ENCODE measurements at regions not wholly inside any gene's neighbourhood (a gene's known extent, or its start where the extent isn't known, plus 50 kb on each side); places are given as distances from the start of the nearest gene placed in this dataset.

GRCh38 chr9:99366183-99366582, 144.1 kb downstream of the SEC61B start:
- peaks cover 0 to 13% of the 10 kb centered on the region in 2 donors for H3K27me3 ChIP-seq (ENCODE audit: control insufficient read depth in 2 of 2, insufficient read depth in 2 of 2, low read length in 2 of 2)

GRCh38 chr9:99366621-99367020, 144.5 kb downstream of the SEC61B start:
- Histone ChIP-seq H3K27ac (ENCODE audit: low read depth in 1 of 2, low read length in 2 of 2) (no peak overlapping the region), H3K4me3 (replicated peaks in 1 of 3; ENCODE audit: low read depth in 2 of 3, low read length in 3 of 3) (no peak overlapping the region), H4K20me1 (ENCODE audit: insufficient read depth, low read length) (no peaks in the 10 kb centered on the region), H2AFZ (ENCODE audit: insufficient read depth, low read depth, low read length, poor library complexity, severe bottlenecking) (no peak overlapping the region), H3K27me3 (ENCODE audit: control insufficient read depth in 2 of 2, insufficient read depth in 2 of 2, low read length in 2 of 2) (peaks cover 0 to 10% of the 10 kb centered on the region in 2 donors), H3K4me1 (ENCODE audit: control insufficient read depth in 1 of 2, insufficient read depth in 2 of 2, low read length in 2 of 2) (peaks cover 6 to 12% of the 10 kb centered on the region in 2 donors), H3K79me2 (ENCODE audit: insufficient read depth, low read length) (no peaks in the 10 kb centered on the region), H3K4me2 (replicated peaks; ENCODE audit: extremely low read depth, low read length, poor library complexity, severe bottlenecking) (no peak overlapping the region), H3K9me3 (replicated peaks in 1 of 2; ENCODE audit: control insufficient read depth in 1 of 2, insufficient read depth in 1 of 2, low read length in 2 of 2) (no peaks in the 10 kb centered on the region), H3K36me3 (replicated peaks in 1 of 2; ENCODE audit: control insufficient read depth in 1 of 2, insufficient read depth in 2 of 2, low read length in 2 of 2) (no peaks in the 10 kb centered on the region), H3K9ac (ENCODE audit: insufficient read depth, low read length, poor library complexity, severe bottlenecking) (no peak overlapping the region)
- Mint-ChIP-seq H3K27ac (no peak overlapping the region), H3K4me3 (no peak overlapping the region), H3K4me1 (peaks cover 17% of the 10 kb centered on the region), H3K9me3 (peaks cover 0 to 1% (median 0%) of the 10 kb centered on the region in 7 donors), H3K27me3 (ENCODE audit: low read depth in 3 of 3) (peaks cover 24 to 29% (median 24%) of the 10 kb centered on the region in 3 donors), H3K36me3 (no peaks in the 10 kb centered on the region)
- no peak for TF ChIP-seq CTCF (IDR thresholded peaks at IDR 0.05)
- no peak for DNase-seq
- intact Hi-C loops (cut with micrococcal nuclease), result no loop called here
- WGBS (ENCODE audit: insufficient coverage), result 92% methylated on average over 2 of the region's 4 CpGs

More at GRCh38 chr9:99366183-99366582, 144.1 kb downstream of the SEC61B start:
- Histone ChIP-seq H3K4me2 (replicated peaks; ENCODE audit: extremely low read depth, low read length, poor library complexity, severe bottlenecking) (no peak overlapping the region), H3K36me3 (replicated peaks in 1 of 2; ENCODE audit: control insufficient read depth in 1 of 2, insufficient read depth in 2 of 2, low read length in 2 of 2) (no peaks in the 10 kb centered on the region), H3K9me3 (replicated peaks in 1 of 2; ENCODE audit: control insufficient read depth in 1 of 2, insufficient read depth in 1 of 2, low read length in 2 of 2) (no peaks in the 10 kb centered on the region), H2AFZ (ENCODE audit: insufficient read depth, low read depth, low read length, poor library complexity, severe bottlenecking) (no peak overlapping the region), H3K79me2 (ENCODE audit: insufficient read depth, low read length) (no peaks in the 10 kb centered on the region), H3K4me1 (ENCODE audit: control insufficient read depth in 1 of 2, insufficient read depth in 2 of 2, low read length in 2 of 2) (peaks cover 6 to 12% of the 10 kb centered on the region in 2 donors), H3K27ac (ENCODE audit: low read depth in 1 of 2, low read length in 2 of 2) (no peak overlapping the region), H4K20me1 (ENCODE audit: insufficient read depth, low read length) (no peaks in the 10 kb centered on the region), H3K4me3 (replicated peaks in 1 of 3; ENCODE audit: low read depth in 2 of 3, low read length in 3 of 3) (no peak overlapping the region), H3K9ac (ENCODE audit: insufficient read depth, low read length, poor library complexity, severe bottlenecking) (no peak overlapping the region)
- peaks cover 24 to 31% (median 24%) of the 10 kb centered on the region in 3 donors for H3K27me3 Mint-ChIP-seq (ENCODE audit: low read depth in 3 of 3)
- intact Hi-C loops (cut with micrococcal nuclease), result no loop called here
- H3K4me3 Mint-ChIP-seq, result no peak overlapping the region
- H3K36me3 Mint-ChIP-seq, result no peaks in the 10 kb centered on the region
- WGBS (ENCODE audit: insufficient coverage), result 86% methylated on average over 9 of the region's 9 CpGs
- H3K27ac Mint-ChIP-seq, result no peak overlapping the region
- DNase-seq, result no peak
- H3K4me1 Mint-ChIP-seq, result peaks cover 17% of the 10 kb centered on the region
- peaks cover 0 to 1% (median 0%) of the 10 kb centered on the region in 7 donors for H3K9me3 Mint-ChIP-seq
- TF ChIP-seq CTCF (IDR thresholded peaks at IDR 0.05), result no peak

All from CD14-positive monocyte (primary cell).